Osteocyte (in vitro differentiated cells): ENCODE measurements at regions not wholly inside any gene's neighbourhood (a gene's known extent, or its start where the extent isn't known, plus 50 kb on each side); places are given as distances from the start of the nearest gene placed in this dataset.

Experiments
- DNase-seq: peaks from one replicate; pipeline ENCODE4 v3.0.0; 2021; ENCODE audit warnings: mixed read lengths; ENCODE audit not compliant: unreplicated experiment; ENCODE audit errors: extremely low spot score
- H3K27ac Mint-ChIP-seq: one replicate; pipeline ENCODE4 v1.8.0; 2021; ENCODE audit warnings: mild to moderate bottlenecking, mixed read lengths; ENCODE audit not compliant: unreplicated experiment
- H3K27me3 Mint-ChIP-seq: one replicate; pipeline ENCODE4 v1.8.0; 2021; ENCODE audit warnings: mixed read lengths; ENCODE audit not compliant: unreplicated experiment
- H3K36me3 Mint-ChIP-seq: one replicate; pipeline ENCODE4 v1.8.0; 2021; ENCODE audit warnings: mixed read lengths; ENCODE audit not compliant: unreplicated experiment
- H3K4me1 Mint-ChIP-seq: one replicate; pipeline ENCODE4 v1.8.0; 2021; ENCODE audit warnings: mixed read lengths; ENCODE audit not compliant: unreplicated experiment
- H3K4me3 Mint-ChIP-seq: one replicate; pipeline ENCODE4 v1.8.0; 2021; ENCODE audit warnings: mild to moderate bottlenecking, moderate library complexity, mixed read lengths; ENCODE audit not compliant: unreplicated experiment
- H3K9me3 Mint-ChIP-seq: one replicate; pipeline ENCODE4 v1.8.0; 2021; ENCODE audit warnings: mixed read lengths; ENCODE audit not compliant: unreplicated experiment
- CTCF ChIP-seq: fragments of 200-600 bp; sonication (generic); IDR thresholded peaks from 2 replicates; pipeline ENCODE4 v1.5.0; 2021; ENCODE audit warnings: antibody characterized with exemption, mild to moderate bottlenecking, moderate library complexity

DNA sequence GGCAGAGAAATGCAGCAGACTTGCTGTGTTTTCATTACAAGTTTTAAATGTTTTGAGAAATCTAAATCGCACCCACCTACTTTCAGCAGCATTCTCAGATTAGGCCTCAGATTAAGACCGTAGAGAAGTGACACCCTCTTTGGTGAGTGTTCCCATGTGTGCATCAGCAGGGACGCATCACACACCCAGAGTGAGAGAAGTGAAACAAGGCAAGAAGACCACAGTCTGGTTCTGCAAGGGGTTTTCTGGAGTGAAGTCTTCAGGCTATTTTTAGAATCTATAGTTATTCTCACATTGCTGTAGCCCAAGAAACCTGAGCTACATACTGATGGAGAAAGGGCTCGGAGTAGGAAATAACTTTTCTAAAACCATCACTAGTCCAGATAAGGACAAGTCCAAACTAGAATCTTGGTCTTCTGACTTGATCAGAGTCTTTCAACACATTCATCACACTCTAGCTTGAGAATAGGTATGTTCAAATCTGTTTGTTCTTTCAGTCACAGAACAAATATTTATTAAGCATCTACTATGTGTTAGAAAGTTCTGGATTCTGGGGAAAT is 1216.6 kb upstream of the PIK3C3 start:
- H3K4me3 Mint-ChIP-seq, result no peak overlapping the region
- TF ChIP-seq CTCF, result no peak
- no peak overlapping the region for H3K27ac Mint-ChIP-seq
- no peaks in the 10 kb centered on the region for H3K36me3 Mint-ChIP-seq
- DNase-seq, result no peak
- no peaks in the 10 kb centered on the region for H3K9me3 Mint-ChIP-seq
- no peaks in the 10 kb centered on the region for H3K4me1 Mint-ChIP-seq
- H3K27me3 Mint-ChIP-seq, result no peaks in the 10 kb centered on the region

DNA sequence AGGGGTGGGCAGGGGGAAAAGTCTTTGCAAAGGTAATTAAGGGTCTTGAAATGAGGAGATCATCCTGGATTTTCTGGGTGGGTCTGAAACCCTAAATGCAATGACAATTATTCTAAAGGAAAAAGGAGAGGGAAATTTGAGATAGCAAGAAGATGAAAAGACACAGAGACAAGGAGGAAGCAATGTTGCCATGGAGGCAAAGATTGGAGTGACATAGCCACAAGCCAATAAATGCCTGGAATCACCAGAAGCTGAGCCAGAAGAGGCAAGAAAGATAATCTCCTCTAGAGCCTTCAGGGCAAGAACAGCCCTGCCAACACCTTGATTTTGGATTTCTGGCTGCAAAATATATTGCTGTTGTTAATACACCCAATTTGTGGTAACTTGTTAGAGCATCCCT is 1246.3 kb upstream of the PIK3C3 start:
- no peak overlapping the region for H3K4me3 Mint-ChIP-seq
- H3K27ac Mint-ChIP-seq, result no peak overlapping the region
- no peaks in the 10 kb centered on the region for H3K36me3 Mint-ChIP-seq
- TF ChIP-seq CTCF, result no peak
- no peaks in the 10 kb centered on the region for H3K27me3 Mint-ChIP-seq
- H3K4me1 Mint-ChIP-seq, result peaks cover 5% of the 10 kb centered on the region
- H3K9me3 Mint-ChIP-seq, result no peaks in the 10 kb centered on the region
- DNase-seq, result no peak

GRCh38 chr18:40707797-40708196 is 1247.2 kb upstream of the PIK3C3 start:
- TF ChIP-seq CTCF, result no peak
- no peaks in the 10 kb centered on the region for H3K36me3 Mint-ChIP-seq
- H3K9me3 Mint-ChIP-seq, result no peaks in the 10 kb centered on the region
- DNase-seq, result no peak
- H3K4me3 Mint-ChIP-seq, result no peak overlapping the region
- no peaks in the 10 kb centered on the region for H3K27me3 Mint-ChIP-seq
- H3K27ac Mint-ChIP-seq, result no peak overlapping the region
- peaks cover 5% of the 10 kb centered on the region for H3K4me1 Mint-ChIP-seq

DNA sequence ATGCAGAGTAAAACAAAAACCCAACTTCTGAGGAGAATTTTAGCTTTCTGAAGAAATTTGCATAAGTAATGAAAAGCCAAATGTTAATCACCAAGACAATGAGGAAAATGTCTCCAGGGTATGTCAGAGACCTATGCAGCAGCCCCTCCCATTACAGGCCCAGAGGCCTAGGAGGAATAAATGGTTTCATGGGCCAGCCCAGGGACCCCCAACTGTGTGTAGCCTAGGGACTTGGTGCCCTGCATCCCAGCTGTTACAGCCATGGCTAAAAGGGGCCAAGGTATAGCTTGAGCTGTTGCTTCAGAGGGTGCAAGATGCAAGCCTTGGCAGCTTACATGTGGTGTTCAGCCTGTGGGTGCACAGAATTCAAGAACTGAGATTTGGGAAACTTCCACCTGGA is 1256.9 kb upstream of the PIK3C3 start:
- H3K4me1 Mint-ChIP-seq, result no peaks in the 10 kb centered on the region

GRCh38 chr18:40695526-40695925 is 1259.5 kb upstream of the PIK3C3 start:
- Mint-ChIP-seq H3K27me3 (no peaks in the 10 kb centered on the region), H3K9me3 (peaks cover 9% of the 10 kb centered on the region), H3K4me3 (no peak overlapping the region), H3K36me3 (no peaks in the 10 kb centered on the region), H3K4me1 (no peaks in the 10 kb centered on the region), H3K27ac (no peak overlapping the region)
- TF ChIP-seq CTCF, result no peak
- no peak for DNase-seq

More for the DNA sequence above, 1256.9 kb upstream of the PIK3C3 start:
- no peaks in the 10 kb centered on the region for H3K36me3 Mint-ChIP-seq
- DNase-seq, result no peak
- no peaks in the 10 kb centered on the region for H3K27me3 Mint-ChIP-seq
- H3K9me3 Mint-ChIP-seq, result peaks cover 9% of the 10 kb centered on the region
- TF ChIP-seq CTCF, result no peak
- no peak overlapping the region for H3K27ac Mint-ChIP-seq
- no peak overlapping the region for H3K4me3 Mint-ChIP-seq
